LHCN-M2 (cell line): ENCODE measurements at regions not wholly inside any gene's neighbourhood (a gene's known extent, or its start where the extent isn't known, plus 50 kb on each side); places are given as distances from the start of the nearest gene placed in this dataset.

ENCODE experiments used
- DNase-seq: peaks from one replicate; pipeline ENCODE4 v3.0.0-alpha.2; 2012; ENCODE audit warnings: low read depth

- no peak for DNase-seq
Observed at GRCh38 chr15:97162805-97163495, 797.6 kb upstream of the ARRDC4 start.

DNA sequence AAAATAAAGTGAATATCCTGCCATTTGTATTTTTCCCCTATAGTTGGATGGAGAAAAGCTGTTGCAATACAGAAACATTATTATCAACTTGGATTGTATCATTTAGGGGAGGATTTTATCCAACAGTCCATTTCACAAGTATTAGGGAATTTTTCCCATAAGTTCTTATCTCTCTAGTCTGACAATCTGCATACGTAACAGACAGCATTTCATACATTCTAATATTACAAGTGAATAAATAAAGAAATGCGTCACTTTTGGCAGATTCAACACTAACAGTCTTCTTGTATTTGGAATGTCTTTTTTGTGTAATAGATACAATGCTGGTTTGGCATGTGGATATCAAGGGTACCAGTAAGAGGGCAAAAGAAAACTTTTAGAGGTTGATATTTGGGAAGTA lies 795.3 kb upstream of the ARRDC4 start:
- no peak for DNase-seq

GRCh38 chr15:97168704-97169475 lies 791.6 kb upstream of the ARRDC4 start:
- DNase-seq: no peak

GRCh38 chr15:97171556-97171955 lies 788.9 kb upstream of the ARRDC4 start:
- no peak for DNase-seq

DNA sequence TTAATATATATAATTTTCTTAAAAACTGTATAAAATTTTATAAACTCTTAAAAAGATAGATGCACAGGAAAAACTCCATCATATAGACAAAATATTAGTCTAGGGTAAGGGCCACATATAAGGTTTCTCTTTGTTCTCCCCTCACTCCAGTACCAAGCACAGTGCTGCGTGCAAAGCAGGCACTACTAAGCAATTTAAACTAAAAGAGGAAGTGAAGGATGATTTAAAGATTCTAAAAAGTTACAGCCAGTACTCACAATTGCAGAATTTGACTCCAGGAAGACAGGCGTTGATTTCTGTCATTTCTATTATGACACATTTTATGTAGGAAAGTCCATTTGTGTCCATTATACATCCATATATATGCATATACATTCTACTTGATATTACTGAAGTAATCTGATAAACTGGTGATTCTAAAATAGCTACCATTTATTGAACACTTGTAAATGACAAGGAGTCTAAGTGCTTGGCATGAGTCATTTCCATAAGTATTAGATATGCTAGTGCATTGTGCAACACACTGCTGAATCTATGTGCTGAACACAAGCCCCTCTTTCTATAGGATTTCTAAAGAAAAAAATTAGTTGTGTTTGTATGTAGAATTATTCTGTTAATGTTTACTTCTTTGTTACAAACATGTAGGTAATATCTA lies 785.5 kb upstream of the ARRDC4 start:
- DNase-seq: no peak

DNA sequence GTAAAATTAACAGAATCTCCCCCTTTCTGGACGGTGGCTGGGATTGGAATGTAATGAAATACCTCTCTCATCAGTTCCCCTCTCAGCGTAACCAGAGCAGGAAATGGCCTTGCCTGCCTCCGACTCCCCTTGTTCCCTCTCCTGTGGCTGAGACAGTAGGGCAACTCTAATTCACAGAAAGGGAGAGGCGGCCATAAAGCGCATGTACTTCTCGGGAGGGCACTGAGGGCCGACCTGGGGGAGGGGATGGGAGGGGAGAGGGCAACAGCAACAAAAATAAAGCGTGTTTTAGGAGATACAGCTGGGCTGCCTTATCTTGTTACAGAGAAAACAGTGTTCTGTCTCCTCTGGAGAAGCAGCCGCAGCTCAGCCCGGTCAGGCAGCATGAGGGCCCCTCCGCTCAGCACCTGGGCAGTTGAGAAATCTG lies 783.3 kb upstream of the ARRDC4 start:
- DNase-seq: no peak

- DNase-seq: no peak
Observed at GRCh38 chr15:97182581-97182980, 777.9 kb upstream of the ARRDC4 start.

DNA sequence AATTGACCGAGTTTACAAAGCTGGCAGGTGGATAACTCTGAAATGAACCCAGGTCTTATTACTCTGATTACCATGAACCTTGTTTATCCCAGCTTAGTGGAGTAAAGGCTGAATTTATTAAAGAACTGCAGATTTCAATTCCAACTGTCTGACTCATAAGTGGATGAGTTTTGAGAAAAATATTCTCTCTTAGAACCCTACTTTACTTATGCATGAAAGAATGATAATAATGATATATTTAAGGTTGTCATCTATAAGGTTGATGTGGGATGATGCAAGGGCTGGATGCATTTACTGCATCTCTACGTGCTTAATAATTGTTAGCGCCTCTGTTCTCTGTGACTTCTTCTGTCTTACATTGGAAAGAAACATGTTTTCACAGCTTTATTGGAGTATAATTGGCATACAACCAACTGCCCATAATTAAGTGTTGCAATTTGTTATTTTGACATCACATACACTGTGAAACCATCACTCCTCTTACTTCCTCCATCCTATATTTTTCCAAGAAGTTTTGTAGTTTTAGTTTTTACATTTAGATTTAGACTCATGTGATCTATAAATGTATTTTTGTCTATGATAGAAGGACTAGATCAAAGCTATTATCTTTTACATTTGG lies 771.2 kb upstream of the ARRDC4 start:
- DNase-seq: no peak

DNA sequence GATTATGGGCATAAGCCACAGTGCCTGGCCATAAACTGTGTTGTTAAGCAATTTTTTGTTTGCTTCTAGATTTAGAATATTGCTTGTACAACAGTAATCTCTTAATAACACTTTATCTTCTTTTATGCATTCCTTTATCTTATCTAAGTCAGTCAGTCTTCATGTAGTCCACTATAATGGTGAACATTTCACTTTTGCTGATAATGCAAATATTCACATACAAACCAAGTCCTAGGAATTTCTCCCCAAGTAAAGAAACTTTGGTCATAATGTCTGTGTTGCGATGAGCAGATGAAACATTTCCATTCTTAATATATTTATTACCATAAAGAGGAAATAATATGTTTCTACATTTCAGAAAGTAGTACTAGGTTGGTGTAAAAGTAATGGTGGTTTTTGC lies 765.8 kb upstream of the ARRDC4 start:
- DNase-seq: no peak

DNA sequence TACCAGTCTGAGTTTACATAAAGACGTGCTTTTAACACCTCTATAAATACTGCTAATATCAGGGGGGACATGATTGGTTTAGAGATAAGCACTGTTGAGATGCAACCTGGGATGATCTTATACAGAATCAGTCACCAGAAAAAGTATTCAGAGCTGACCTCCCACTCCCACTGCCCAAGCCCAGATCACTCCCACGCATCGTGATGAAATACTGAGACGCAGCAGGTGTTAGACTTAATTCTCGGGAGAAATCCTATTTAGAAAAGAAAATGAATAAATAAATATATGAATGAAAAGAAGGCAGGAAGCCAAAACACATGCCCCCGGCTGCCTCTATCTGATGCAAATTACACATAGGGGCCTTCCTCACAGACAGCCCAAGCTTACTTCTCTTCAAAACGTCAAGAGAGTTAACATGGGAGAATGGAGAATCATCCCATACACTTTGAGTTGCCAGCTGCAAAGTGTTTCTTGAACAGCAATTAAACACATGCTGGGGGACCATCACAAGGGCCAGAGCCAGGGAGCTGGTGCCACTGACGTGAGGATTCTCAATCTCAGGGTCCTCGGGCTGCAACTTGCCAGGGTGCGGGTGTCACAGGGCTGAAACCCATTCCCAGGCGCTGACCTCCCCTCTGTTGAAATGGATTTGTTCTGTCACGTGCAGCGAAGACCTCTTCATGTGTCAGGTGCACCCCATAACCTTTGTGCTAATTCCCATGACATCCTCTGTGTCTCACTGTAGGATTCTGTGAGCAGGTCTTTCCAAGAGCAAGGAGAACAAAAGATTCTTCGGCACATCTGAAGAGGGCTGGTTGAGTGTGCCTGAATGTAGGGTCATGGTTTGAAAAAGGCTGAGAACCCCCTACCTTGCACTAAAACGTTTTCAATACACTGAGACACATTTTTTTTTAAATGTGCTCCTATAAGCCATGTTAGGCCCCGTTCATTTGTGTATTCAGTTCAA lies 764.2 kb upstream of the ARRDC4 start:
- DNase-seq: no peak

GRCh38 chr15:97199393-97200051 lies 761.0 kb upstream of the ARRDC4 start:
- no peak for DNase-seq

DNA sequence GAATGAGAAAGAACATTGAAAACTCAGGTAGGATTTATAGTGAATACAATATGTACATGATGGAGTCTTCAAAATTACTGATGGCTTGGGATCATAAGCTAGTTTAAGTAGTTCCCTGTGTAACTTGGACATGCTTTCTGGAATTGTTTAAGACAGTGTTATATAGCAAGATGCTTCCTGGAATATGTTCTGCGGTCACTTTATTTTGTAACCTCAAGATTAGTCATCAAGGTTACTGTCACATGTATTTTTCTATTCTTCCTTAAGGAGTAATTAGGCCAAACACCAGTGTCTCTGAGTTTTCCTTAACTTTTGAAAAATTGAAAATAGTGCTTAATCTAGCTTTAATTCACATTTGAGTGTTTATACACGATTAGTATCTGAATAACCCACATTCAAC lies 760.3 kb upstream of the ARRDC4 start:
- no peak for DNase-seq

DNA sequence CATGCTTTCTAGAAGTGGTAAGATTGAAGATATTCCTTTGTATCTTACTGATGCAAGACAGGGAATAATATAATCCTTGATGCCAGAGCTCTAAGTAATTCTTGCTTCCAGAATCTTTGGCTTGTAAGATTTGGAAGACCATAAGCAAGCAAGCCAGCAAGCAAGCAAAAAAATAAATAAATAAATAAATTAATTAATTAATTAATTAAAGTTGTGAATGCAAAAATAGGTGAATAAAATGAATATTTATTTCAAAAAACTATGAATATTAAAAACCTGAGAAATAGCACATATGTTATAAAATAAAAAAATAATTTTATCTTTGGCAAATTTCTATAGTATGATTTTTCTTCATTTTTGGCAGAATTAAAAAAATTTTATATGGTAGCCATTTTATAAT lies 750.2 kb upstream of the ARRDC4 start:
- DNase-seq: no peak

DNA sequence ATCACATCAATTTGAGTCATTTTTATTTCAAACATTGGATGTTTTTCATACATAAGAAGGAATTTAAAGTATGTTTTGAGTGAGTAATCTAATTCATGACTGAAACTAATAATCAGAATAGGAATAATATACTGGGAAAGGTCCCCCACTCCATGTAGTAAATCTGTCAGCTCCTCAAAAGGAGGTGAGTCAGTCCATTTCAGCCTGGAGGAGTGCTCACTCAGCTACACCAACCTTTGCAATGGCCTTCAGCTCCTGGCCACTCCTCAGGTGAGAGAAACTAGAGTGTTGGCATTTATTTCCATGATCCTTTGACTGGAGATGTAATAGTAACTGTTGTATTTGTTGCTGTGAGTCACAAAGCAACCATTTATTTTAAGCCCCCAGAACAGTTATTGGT lies 744.9 kb upstream of the ARRDC4 start:
- DNase-seq: no peak

DNA sequence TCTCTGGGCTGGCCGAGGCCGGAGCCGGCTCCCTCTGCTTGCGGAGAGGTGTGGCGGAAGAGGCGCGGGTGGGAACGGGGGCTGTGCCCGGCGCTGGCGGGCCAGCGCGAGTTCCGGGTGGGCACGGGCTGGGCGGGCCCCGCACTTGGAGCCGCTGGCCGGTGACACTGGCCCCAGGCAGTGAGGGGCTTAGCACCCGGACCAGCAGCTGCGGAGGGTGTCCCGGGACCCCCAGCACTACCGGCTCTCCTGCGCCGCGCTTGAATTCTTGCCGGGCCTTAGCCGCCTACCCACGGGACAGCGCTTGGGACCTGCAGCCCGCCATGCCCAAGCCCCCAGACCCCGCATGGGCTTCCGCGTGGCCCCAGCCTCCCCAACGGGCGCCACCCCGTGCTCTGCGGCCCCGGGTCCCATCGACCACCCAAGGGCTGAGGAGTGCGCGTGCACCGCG lies 736.3 kb upstream of the ARRDC4 start:
- no peak for DNase-seq

DNA sequence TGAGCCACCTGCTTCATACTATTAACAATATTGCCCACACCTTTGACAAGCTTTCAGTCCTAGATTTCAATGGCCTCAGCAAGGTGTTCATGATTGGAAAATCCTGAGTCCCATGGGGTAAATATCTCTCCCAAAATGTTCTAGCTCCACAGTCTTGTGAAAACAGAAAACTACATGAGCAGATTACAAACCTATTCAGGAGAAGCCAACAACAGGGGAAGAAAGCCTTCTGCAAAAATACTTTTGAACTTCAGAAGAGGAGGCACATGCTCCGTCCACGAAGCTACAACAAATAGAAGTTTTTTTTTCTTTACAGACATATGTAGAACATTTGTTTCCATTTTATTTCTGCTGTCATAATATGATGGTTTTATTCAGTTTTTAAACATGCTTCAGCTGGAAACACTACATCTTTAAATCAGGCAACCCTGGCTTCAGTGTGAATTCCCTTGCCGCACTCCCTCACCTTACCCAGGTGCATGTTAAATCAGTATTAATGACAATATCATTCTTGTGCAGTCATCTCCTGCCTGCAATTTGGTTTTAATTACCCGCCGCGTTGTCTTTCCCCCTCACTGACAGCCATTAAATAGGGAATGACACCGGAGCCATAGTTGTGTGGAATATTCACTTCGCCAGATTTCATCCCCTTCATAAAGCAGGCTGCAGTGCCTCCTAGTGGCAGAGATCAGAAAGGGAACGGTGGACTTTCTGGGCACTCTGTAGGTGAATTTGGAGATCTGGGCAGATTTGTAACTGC lies 725.5 kb upstream of the ARRDC4 start:
- peak; percentile 47 for DNase-seq

GRCh38 chr15:97235611-97235985 lies 724.9 kb upstream of the ARRDC4 start:
- no peak for DNase-seq

GRCh38 chr15:97236140-97236539 lies 724.4 kb upstream of the ARRDC4 start:
- no peak for DNase-seq

GRCh38 chr15:97237160-97237559 lies 723.3 kb upstream of the ARRDC4 start:
- no peak for DNase-seq

GRCh38 chr15:97248376-97248775 lies 712.1 kb upstream of the ARRDC4 start:
- no peak for DNase-seq
